Left ventricle myocardium inferior (tissue), 1 donor: ENCODE measurements at regions not wholly inside any gene's neighbourhood (a gene's known extent, or its start where the extent isn't known, plus 50 kb on each side); places are given as distances from the start of the nearest gene placed in this dataset.

ENCODE experiments used
- DNase-seq: peaks from one replicate; pipeline ENCODE4 v3.0.0-alpha.2; 2020
- H3K27ac ChIP-seq: fragments of 200-600 bp; replicated peaks from 2 replicates; pipeline ENCODE4 v1.8.0; 2021
- H3K27me3 ChIP-seq: fragments of 200-600 bp; 2 replicates; pipeline ENCODE4 v1.8.0; 2021; ENCODE audit warnings: low read depth
- H3K36me3 ChIP-seq: fragments of 200-600 bp; 2 replicates; pipeline ENCODE4 v1.8.0; 2021
- H3K4me1 ChIP-seq: fragments of 200-600 bp; 2 replicates; pipeline ENCODE4 v1.8.0; 2021
- H3K4me3 ChIP-seq: fragments of 200-600 bp; 2 replicates; pipeline ENCODE4 v1.8.0; 2021; ENCODE audit warnings: mild to moderate bottlenecking, moderate library complexity
- H3K9me3 ChIP-seq: fragments of 200-600 bp; replicated peaks from 2 replicates; pipeline ENCODE4 v1.8.0; 2021
- intact Hi-C: fragments of 100-400 bp; cut with micrococcal nuclease; formaldehyde crosslinking; loops from one replicate; pipeline ENCODE4 v1.11.0; 2022
- TF ChIP-seq, protein P1 (sequence below): fragments of 200-600 bp; IDR thresholded peaks from 2 replicates; pipeline ENCODE4 v1.8.0; 2021; ENCODE audit warnings: antibody characterized with exemption, mild to moderate bottlenecking, borderline replicate concordance
- donor health status: DM: no; HTN: yes; CAD: no; lungs with severe emphysema.

DNA sequence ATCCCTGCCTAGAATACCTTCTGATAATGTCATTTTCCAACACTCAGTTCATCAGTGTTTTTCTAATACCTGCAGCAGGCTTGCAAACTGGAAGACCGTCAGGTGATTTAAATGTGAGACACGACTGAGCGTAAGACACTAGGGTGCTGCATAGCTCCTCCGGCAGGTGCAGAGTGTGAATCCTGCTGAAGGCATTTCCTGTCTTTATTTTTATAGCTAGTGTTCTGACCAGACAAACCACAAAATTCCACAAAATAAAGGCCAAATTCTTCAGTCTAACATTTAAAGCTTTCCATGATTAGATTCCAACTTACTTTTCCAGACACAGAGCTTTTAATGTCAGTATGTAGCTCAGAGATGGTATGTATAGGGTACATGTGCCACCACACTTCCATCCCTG lies 70.7 kb downstream of the BBS10 start:
- no peak overlapping the region for H3K4me3 ChIP-seq
- peaks cover 4% of the 10 kb centered on the region for H3K4me1 ChIP-seq
- H3K9me3 ChIP-seq = no peaks in the 10 kb centered on the region
- no peaks in the 10 kb centered on the region for H3K36me3 ChIP-seq
- DNase-seq = no peak
- no peak overlapping the region for H3K27ac ChIP-seq
- intact Hi-C loops = no loop called here
- H3K27me3 ChIP-seq = no peaks in the 10 kb centered on the region
- TF ChIP-seq, protein P1, sequence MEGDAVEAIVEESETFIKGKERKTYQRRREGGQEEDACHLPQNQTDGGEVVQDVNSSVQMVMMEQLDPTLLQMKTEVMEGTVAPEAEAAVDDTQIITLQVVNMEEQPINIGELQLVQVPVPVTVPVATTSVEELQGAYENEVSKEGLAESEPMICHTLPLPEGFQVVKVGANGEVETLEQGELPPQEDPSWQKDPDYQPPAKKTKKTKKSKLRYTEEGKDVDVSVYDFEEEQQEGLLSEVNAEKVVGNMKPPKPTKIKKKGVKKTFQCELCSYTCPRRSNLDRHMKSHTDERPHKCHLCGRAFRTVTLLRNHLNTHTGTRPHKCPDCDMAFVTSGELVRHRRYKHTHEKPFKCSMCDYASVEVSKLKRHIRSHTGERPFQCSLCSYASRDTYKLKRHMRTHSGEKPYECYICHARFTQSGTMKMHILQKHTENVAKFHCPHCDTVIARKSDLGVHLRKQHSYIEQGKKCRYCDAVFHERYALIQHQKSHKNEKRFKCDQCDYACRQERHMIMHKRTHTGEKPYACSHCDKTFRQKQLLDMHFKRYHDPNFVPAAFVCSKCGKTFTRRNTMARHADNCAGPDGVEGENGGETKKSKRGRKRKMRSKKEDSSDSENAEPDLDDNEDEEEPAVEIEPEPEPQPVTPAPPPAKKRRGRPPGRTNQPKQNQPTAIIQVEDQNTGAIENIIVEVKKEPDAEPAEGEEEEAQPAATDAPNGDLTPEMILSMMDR = no peak

DNA sequence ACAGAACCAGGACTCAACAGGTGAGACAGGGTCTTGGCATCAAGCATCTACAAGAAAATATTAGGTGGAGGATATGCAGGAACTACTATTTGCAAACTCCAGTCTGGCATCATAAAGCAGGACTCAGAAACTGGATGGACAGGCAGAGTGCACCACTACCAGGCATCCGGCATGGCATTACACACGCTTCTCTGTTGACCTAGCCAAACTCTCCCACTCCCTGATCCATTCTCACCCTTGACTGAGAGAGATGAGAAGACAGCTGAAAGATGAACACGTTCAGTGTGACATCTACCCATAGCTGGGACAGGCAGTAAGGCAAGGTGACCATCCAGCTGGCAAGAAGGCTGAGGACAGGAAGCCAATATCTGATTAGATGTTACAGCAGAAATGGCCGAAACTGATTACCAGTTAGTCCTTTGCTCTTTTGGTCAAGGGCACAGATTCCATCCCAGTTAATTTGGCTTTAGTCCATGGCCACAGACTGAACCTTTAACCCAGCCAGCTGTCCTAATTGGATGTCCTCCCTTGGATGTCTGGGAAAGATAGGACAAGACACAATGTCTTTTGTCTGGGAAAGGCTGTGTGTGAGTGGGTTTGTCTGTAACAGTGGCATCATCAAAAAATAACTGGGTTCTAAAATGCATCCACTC lies 71.6 kb downstream of the BBS10 start:
- Histone ChIP-seq H3K4me3 (no peak overlapping the region), H3K27me3 (no peaks in the 10 kb centered on the region), H3K27ac (no peak overlapping the region), H3K36me3 (no peaks in the 10 kb centered on the region), H3K9me3 (no peaks in the 10 kb centered on the region), H3K4me1 (peaks cover 4% of the 10 kb centered on the region)
- TF ChIP-seq, protein P1 = no peak
- intact Hi-C loops = no loop called here
- DNase-seq = no peak

DNA sequence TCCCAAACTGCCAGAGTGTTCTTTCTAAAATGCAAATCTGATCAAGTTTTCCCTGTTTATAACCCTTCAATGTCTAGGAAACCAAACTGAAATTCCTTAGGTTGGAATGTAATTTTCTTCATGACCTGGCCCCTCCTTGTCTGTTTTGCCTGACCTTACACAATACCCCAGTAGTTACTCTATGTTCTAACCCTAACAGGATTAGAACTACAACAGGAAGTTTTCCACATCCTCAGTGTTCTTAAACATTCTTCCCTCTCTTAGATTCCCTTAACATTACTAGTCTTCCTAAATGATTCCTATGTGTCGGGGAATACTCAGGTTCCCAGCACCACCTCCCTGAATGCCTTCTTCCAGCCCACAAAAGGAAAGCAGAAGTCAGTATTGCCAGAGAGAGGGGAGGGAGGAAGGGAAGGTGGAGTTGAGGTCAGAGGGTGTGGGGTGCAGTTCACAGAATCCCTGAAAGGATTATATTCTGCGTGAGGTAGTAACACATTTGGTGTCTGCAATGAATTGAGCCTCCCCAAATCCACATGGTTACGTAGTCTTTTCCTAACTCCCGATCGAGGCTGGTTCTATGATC lies 72.6 kb downstream of the BBS10 start:
- peaks cover 4% of the 10 kb centered on the region for H3K4me1 ChIP-seq
- H3K27me3 ChIP-seq = no peaks in the 10 kb centered on the region
- H3K9me3 ChIP-seq = no peaks in the 10 kb centered on the region
- no peak for DNase-seq
- H3K4me3 ChIP-seq = no peak overlapping the region
- intact Hi-C loops = no loop called here
- no peak overlapping the region for H3K27ac ChIP-seq
- no peaks in the 10 kb centered on the region for H3K36me3 ChIP-seq
- TF ChIP-seq, protein P1 = no peak

DNA sequence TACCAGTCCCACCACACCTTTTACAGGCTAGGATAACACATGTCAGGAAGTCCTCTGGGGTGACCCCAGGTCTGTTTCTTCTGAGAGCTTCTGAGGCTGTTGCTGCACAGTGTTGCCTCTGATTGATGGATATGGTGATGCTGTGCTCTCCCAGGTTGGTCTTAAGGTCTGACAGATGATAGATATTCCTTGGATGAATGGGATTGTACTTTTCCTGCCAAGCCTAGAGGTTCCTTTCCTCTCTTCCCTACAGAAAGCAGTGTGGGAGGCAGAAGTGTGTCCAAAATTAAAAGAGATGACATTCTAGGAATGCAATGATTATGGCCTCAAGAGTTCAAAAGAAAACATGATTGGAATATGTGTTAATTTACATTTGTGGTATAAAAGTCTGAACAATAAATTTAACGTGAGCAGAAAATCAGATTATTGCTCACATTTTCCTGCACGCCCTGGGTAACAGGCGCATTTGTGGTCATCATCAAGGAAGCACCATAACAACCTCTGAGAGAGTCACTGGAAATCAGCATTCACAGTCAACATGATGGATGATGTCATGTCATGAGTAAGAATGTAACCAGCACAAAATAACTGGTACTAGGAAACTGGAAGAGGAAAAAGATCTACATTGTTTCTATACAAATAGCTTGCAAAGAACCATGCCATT lies 73.7 kb downstream of the BBS10 start:
- TF ChIP-seq, protein P1 = no peak
- DNase-seq = no peak
- H3K27me3 ChIP-seq = no peaks in the 10 kb centered on the region
- no peak overlapping the region for H3K4me3 ChIP-seq
- peaks cover 4% of the 10 kb centered on the region for H3K4me1 ChIP-seq
- no peaks in the 10 kb centered on the region for H3K36me3 ChIP-seq
- intact Hi-C loops = no loop called here
- H3K27ac ChIP-seq = no peak overlapping the region
- no peaks in the 10 kb centered on the region for H3K9me3 ChIP-seq

DNA sequence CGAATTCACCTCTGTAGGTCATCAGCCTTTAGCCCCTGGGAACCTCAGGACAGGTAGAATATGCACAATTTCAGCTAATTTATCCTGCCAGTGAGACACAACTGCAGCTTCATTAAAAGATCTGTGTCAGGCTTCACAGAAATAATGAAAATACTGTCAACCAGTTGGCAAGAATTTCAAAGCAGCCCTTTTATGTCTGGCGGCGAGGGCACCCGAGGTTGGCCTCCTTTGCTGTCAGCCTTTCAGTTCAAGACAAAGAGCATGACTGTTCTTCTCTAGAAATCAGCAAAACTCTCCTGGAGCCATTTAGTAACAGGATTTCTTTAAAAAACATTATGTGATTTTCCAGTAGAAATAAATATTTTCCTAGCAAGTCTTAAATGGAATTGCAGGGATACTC lies 75.9 kb downstream of the BBS10 start:
- DNase-seq = no peak
- Histone ChIP-seq H3K36me3 (no peaks in the 10 kb centered on the region), H3K27ac (no peak overlapping the region), H3K27me3 (no peaks in the 10 kb centered on the region), H3K4me3 (no peak overlapping the region), H3K4me1 (peaks cover 7% of the 10 kb centered on the region), H3K9me3 (no peaks in the 10 kb centered on the region)
- intact Hi-C loops = no loop called here
- TF ChIP-seq, protein P1 = no peak
